H1 (cell line): ENCODE measurements at regions not wholly inside any gene's neighbourhood (a gene's known extent, or its start where the extent isn't known, plus 50 kb on each side); places are given as distances from the start of the nearest gene placed in this dataset.

Source experiments
- FOSL1 ChIP-seq: IDR thresholded peaks from 2 replicates; pipeline ENCODE4 v1.6.1; 2011; ENCODE audit warnings: mild to moderate bottlenecking, low read depth, low read length, moderate library complexity; ENCODE audit not compliant: insufficient read depth
- TF ChIP-seq, protein P1 (sequence below), 3 experiments: IDR thresholded peaks; 1 replicate in 2 of 3; 2 replicates in 1 of 3; pipeline versions ENCODE4 v1.5.1 to v1.6.1; 2011; ENCODE audit warnings: low read length in 3 of 3, mild to moderate bottlenecking in 3 of 3, inconsistent platforms in 2 of 3, low read depth in 1 of 3, moderate library complexity in 1 of 3; ENCODE audit not compliant: insufficient read depth in 1 of 3; ENCODE audit errors: control extremely low read depth in 1 of 3
- TF ChIP-seq, protein P2 (sequence below): IDR thresholded peaks from 2 replicates; pipeline ENCODE4 v1.6.1; 2011; ENCODE audit warnings: low read length, improper control_type of control experiment

DNA sequence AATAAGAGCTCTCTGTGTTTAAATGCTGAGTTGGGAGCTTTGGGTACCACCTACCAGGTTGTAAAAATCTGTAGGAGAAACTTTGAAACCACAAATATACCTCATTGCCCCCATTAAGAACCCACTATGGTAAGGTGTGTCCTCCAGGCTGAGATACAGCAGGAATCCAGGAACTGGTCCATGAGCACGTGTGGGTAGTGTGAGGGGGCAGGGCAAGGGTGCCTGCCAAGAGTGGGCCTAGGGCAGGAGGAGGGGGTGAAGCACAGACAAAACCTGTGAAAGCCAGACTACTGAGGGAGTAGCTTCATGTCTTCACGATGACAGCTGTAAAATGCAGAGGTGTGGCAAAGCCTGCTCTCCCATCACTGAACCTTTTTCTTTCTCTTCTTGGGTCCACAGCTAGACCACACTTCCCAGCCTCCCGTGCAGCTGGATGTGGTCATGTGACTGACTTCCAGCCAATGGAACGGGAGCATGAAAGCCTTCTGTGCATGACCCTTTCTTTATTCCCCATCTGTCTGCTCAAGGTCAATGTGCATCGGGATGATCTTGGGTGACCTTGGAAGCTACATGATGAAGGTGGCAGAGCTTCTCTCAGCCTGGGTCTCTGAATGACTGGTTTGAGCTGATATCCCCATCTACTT lies 51.1 kb upstream of the POMGNT2 start:
- TF ChIP-seq, protein P1, sequence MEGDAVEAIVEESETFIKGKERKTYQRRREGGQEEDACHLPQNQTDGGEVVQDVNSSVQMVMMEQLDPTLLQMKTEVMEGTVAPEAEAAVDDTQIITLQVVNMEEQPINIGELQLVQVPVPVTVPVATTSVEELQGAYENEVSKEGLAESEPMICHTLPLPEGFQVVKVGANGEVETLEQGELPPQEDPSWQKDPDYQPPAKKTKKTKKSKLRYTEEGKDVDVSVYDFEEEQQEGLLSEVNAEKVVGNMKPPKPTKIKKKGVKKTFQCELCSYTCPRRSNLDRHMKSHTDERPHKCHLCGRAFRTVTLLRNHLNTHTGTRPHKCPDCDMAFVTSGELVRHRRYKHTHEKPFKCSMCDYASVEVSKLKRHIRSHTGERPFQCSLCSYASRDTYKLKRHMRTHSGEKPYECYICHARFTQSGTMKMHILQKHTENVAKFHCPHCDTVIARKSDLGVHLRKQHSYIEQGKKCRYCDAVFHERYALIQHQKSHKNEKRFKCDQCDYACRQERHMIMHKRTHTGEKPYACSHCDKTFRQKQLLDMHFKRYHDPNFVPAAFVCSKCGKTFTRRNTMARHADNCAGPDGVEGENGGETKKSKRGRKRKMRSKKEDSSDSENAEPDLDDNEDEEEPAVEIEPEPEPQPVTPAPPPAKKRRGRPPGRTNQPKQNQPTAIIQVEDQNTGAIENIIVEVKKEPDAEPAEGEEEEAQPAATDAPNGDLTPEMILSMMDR (IDR thresholded peaks at IDR 0.05; ENCODE audit: control extremely low read depth in 1 of 3, insufficient read depth in 1 of 3, low read depth in 1 of 3, low read length in 3 of 3), result no peak
- TF ChIP-seq, protein P2, sequence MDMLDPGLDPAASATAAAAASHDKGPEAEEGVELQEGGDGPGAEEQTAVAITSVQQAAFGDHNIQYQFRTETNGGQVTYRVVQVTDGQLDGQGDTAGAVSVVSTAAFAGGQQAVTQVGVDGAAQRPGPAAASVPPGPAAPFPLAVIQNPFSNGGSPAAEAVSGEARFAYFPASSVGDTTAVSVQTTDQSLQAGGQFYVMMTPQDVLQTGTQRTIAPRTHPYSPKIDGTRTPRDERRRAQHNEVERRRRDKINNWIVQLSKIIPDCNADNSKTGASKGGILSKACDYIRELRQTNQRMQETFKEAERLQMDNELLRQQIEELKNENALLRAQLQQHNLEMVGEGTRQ, result peak; percentile 39; the same call in 1 of the 2 replicates
- TF ChIP-seq FOSL1, result no peak
